PFSK-1 (cell line): ENCODE measurements at regions not wholly inside any gene's neighbourhood (a gene's known extent, or its start where the extent isn't known, plus 50 kb on each side); places are given as distances from the start of the nearest gene placed in this dataset.

Experiments used
- POLR2AphosphoS5 ChIP-seq: IDR thresholded peaks from 2 replicates; pipeline ENCODE4 v1.6.1; 2012; ENCODE audit warnings: low read depth, mild to moderate bottlenecking, control low read depth, low read length, moderate library complexity
- TAF1 ChIP-seq: IDR thresholded peaks from 2 replicates; pipeline ENCODE4 v1.6.1; 2012; ENCODE audit warnings: low read length, control low read depth, borderline replicate concordance; ENCODE audit not compliant: insufficient read depth

- no peak for TF ChIP-seq TAF1
- no peak for TF ChIP-seq POLR2AphosphoS5
These were observed 85.7 kb upstream of the MBNL2 start for GRCh38 chr13:97136418-97136817.
